Coronary artery (tissue), 2 donors: ENCODE measurements at regions not wholly inside any gene's neighbourhood (a gene's known extent, or its start where the extent isn't known, plus 50 kb on each side); places are given as distances from the start of the nearest gene placed in this dataset.

ENCODE experiments used
- DNase-seq: peaks from one replicate; pipeline ENCODE4 v3.0.0-alpha.2; 2017; ENCODE audit warnings: low spot score
- H3K27ac ChIP-seq, 2 donors: fragments of 200-600 bp; sonication (generic); one replicate each; pipeline ENCODE4 v1.5.1; 2016 to 2019
- H3K4me3 ChIP-seq: fragments of 200-600 bp; sonication (generic); 2 replicates; pipeline ENCODE4 v1.5.1; 2016; ENCODE audit warnings: mild to moderate bottlenecking, moderate library complexity
- CTCF ChIP-seq: fragments of 200-600 bp; sonication (generic); IDR thresholded peaks from one replicate; pipeline ENCODE4 v1.5.1; 2019; ENCODE audit warnings: antibody characterized with exemption

- no peak for TF ChIP-seq CTCF
- no peak for DNase-seq
Measured at GRCh38 chr4:184879271-184879670, 53.5 kb upstream of the ACSL1 start.

GRCh38 chr4:184882276-184882675, 56.5 kb upstream of the ACSL1 start:
- TF ChIP-seq CTCF = no peak
- no peak for DNase-seq
- Histone ChIP-seq H3K27ac (no peak overlapping the region), H3K4me3 (no peak overlapping the region)

More at GRCh38 chr4:184879271-184879670, 53.5 kb upstream of the ACSL1 start:
- H3K4me3 ChIP-seq = no peak overlapping the region
- no peak overlapping the region for H3K27ac ChIP-seq

DNA sequence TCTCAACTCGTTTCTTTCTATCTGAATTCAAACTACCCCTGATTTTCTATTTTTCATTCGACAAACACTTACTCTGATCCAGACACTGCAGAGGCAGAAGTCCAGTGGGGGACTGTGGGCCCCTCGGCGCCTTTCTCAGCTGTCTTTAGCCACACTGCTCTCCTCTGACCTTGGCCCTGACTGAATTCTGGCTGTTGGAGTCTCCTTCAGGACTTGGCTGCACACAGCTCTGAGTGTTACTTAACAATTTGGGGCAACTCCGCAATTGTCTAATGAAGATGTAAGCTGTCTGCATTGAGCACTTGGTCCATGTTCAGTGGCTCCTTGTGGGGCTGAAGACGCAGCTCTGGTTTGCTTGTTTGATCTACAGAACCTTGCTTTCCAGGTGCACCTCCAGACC, 57.3 kb upstream of the ACSL1 start:
- TF ChIP-seq CTCF = no peak
- Histone ChIP-seq H3K4me3 (no peak overlapping the region), H3K27ac (no peak overlapping the region)
- no peak for DNase-seq

GRCh38 chr4:184884883-184885282, 59.1 kb upstream of the ACSL1 start:
- H3K4me3 ChIP-seq = no peak overlapping the region
- DNase-seq = no peak
- no peak for TF ChIP-seq CTCF
- no peak overlapping the region for H3K27ac ChIP-seq

DNA sequence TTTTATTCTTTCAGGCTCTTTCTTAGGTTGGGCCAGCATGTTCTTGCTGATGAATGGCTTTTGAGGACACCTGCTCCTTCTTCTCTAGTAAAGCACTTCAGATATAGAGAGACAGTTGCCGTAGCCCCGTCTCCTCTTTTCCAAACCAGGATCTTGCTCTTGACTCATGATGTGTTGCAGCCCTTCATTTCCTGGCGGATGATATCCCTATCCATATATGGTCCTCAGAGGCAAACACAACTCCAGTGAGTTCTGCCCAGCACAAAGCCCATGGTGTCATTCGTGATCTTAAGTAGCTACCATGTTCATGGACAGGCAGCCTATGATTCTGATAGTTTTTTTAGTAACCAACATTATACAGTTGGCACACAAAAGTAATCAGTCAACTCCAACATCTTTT, 59.8 kb upstream of the ACSL1 start:
- no peak for TF ChIP-seq CTCF
- Histone ChIP-seq H3K27ac (no peak overlapping the region), H3K4me3 (no peak overlapping the region)
- no peak for DNase-seq

- Histone ChIP-seq H3K4me3 (no peak overlapping the region), H3K27ac (no peak overlapping the region)
- DNase-seq = no peak
- no peak for TF ChIP-seq CTCF
Measured at GRCh38 chr4:184887333-184887732, 61.6 kb upstream of the ACSL1 start.

DNA sequence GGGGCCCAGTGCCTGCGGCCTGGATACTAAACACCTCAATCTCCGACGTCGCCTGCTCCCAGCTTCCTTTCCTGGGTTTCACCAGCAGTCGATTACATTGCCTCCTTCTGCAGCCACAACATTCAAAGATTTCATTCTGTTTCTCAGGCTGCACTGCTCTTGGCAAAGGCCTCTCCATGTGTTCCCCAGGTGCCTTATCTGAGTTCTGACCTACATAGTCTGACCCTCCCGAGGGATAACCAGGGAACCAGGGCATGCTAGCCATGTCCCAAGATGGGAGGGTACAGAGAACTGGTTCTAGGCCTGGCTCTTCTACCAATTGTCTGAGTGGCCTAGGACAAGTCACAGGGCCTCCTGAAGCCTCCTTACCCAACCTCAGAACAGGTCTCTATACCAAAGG, 62.2 kb upstream of the ACSL1 start:
- peak; percentile 35 for DNase-seq
- TF ChIP-seq CTCF = no peak
- H3K27ac ChIP-seq = no peak overlapping the region
- H3K4me3 ChIP-seq = no peak overlapping the region
